ENCODE measurements at regions not wholly inside any gene's neighbourhood (a gene's known extent, or its start where the extent isn't known, plus 50 kb on each side); places are given as distances from the start of the nearest gene placed in this dataset.

DNA sequence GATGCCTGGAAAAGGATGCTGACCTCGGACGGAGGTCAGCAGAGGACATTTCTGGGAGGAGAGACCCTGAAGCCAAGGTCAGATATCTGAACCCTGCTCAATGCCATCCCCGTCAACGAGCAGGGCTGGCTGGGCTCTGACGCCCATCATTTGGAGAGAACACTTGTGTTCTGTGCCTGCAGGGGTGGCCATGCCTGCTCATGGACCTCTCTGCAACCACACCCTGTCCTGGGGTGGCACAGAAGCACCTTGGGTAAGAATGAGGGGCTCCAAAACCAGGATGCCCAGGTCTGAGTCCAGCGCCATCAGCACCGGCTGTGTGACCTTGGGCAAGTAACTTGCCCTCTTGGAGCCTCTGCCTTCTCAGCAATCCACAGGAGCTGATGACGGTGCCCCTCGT is 293.7 kb upstream of the FOXF1 start:
- no peak for TF ChIP-seq EZH2 (IDR thresholded peaks at IDR 0.05; ENCODE audit: low read length)
- TF ChIP-seq, protein P1, sequence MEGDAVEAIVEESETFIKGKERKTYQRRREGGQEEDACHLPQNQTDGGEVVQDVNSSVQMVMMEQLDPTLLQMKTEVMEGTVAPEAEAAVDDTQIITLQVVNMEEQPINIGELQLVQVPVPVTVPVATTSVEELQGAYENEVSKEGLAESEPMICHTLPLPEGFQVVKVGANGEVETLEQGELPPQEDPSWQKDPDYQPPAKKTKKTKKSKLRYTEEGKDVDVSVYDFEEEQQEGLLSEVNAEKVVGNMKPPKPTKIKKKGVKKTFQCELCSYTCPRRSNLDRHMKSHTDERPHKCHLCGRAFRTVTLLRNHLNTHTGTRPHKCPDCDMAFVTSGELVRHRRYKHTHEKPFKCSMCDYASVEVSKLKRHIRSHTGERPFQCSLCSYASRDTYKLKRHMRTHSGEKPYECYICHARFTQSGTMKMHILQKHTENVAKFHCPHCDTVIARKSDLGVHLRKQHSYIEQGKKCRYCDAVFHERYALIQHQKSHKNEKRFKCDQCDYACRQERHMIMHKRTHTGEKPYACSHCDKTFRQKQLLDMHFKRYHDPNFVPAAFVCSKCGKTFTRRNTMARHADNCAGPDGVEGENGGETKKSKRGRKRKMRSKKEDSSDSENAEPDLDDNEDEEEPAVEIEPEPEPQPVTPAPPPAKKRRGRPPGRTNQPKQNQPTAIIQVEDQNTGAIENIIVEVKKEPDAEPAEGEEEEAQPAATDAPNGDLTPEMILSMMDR (optimal IDR thresholded peaks at IDR 0.05 in 1 of 3, IDR thresholded peaks at IDR 0.05 in 1 of 3, conservative IDR thresholded peaks at IDR 0.05 in 1 of 3; ENCODE audit: extremely low read depth in 1 of 3, insufficient read depth in 2 of 3, low read length in 3 of 3) = no peak

All from keratinocyte (primary cell).